H9 (cell line): ENCODE measurements at regions not wholly inside any gene's neighbourhood (a gene's known extent, or its start where the extent isn't known, plus 50 kb on each side); places are given as distances from the start of the nearest gene placed in this dataset.

Experiments
- DNase-seq: peaks from one replicate; pipeline ENCODE4 v3.0.0-alpha.2; 2017
- H2AFZ ChIP-seq: one replicate; pipeline ENCODE4 v1.6.1; 2013; ENCODE audit warnings: mild to moderate bottlenecking, low read length, control low read depth, moderate library complexity
- H2AK5ac ChIP-seq: 2 replicates; pipeline ENCODE4 v1.6.1; 2013; ENCODE audit warnings: low read length, control low read depth, mixed read lengths; ENCODE audit not compliant: insufficient read length
- H2BK120ac ChIP-seq: one replicate; pipeline ENCODE4 v1.6.1; 2013; ENCODE audit warnings: low read depth, mild to moderate bottlenecking, low read length, control low read depth, inconsistent platforms; ENCODE audit not compliant: poor library complexity, severe bottlenecking
- H2BK12ac ChIP-seq: 2 replicates; pipeline ENCODE4 v1.6.1; 2013; ENCODE audit warnings: low read length, control low read depth, mixed read lengths, low read depth; ENCODE audit not compliant: insufficient read length
- H2BK15ac ChIP-seq: 2 replicates; pipeline ENCODE4 v1.6.1; 2013; ENCODE audit warnings: low read depth, low read length, control low read depth
- H2BK20ac ChIP-seq: one replicate; pipeline ENCODE4 v1.6.1; 2013; ENCODE audit warnings: low read depth, mild to moderate bottlenecking, low read length, control low read depth, inconsistent platforms; ENCODE audit not compliant: poor library complexity, severe bottlenecking
- H2BK5ac ChIP-seq: 2 replicates; pipeline ENCODE4 v1.6.1; 2013; ENCODE audit warnings: low read length, control low read depth, mixed read lengths; ENCODE audit not compliant: insufficient read length
- H3K14ac ChIP-seq: 2 replicates; pipeline ENCODE4 v1.6.1; 2013; ENCODE audit warnings: low read length, control low read depth; ENCODE audit not compliant: insufficient read depth
- H3K18ac ChIP-seq: 2 replicates; pipeline ENCODE4 v1.6.1; 2013; ENCODE audit warnings: low read depth, mild to moderate bottlenecking, mixed read lengths, low read length, control low read depth; ENCODE audit not compliant: insufficient read length
- H3K23ac ChIP-seq: 2 replicates; pipeline ENCODE4 v1.6.1; 2013; ENCODE audit warnings: low read length, control low read depth, mixed read lengths, low read depth; ENCODE audit not compliant: insufficient read length
- H3K23me2 ChIP-seq: 2 replicates; pipeline ENCODE4 v1.6.1; 2013; ENCODE audit warnings: low read depth, mild to moderate bottlenecking, mixed read lengths, low read length, control low read depth; ENCODE audit not compliant: insufficient read length, poor library complexity, severe bottlenecking
- H3K27ac ChIP-seq: 2 replicates; pipeline ENCODE4 v1.5.1; 2013; ENCODE audit warnings: low read length, control low read depth, mixed read lengths, low read depth; ENCODE audit not compliant: insufficient read length
- H3K27me3 ChIP-seq: 2 replicates; pipeline ENCODE4 v1.6.1; 2013; ENCODE audit warnings: low read length, control low read depth, inconsistent platforms; ENCODE audit not compliant: insufficient read depth
- H3K4ac ChIP-seq: 2 replicates; pipeline ENCODE4 v1.6.1; 2013; ENCODE audit warnings: low read depth, mild to moderate bottlenecking, control low read depth, inconsistent platforms, low read length, moderate library complexity
- H3K4me1 ChIP-seq: 2 replicates; pipeline ENCODE4 v1.6.1; 2013; ENCODE audit warnings: low read length, control low read depth, inconsistent platforms; ENCODE audit not compliant: insufficient read depth
- H3K4me2 ChIP-seq: 2 replicates; pipeline ENCODE4 v1.6.1; 2013; ENCODE audit warnings: low read length, control low read depth, mixed read lengths; ENCODE audit not compliant: insufficient read length, insufficient read depth
- H3K56ac ChIP-seq: 2 replicates; pipeline ENCODE4 v1.6.1; 2013; ENCODE audit warnings: low read depth, mild to moderate bottlenecking, mixed read lengths, low read length, control low read depth; ENCODE audit not compliant: insufficient read length
- H3K79me1 ChIP-seq: 2 replicates; pipeline ENCODE4 v1.6.1; 2013; ENCODE audit warnings: low read depth, mild to moderate bottlenecking, moderate library complexity, low read length, control low read depth, inconsistent platforms; ENCODE audit not compliant: insufficient read depth, poor library complexity, severe bottlenecking
- H3K79me2 ChIP-seq: 2 replicates; pipeline ENCODE4 v1.6.1; 2013; ENCODE audit warnings: low read length, control low read depth, inconsistent platforms; ENCODE audit not compliant: insufficient read depth
- H3K9ac ChIP-seq: 2 replicates; pipeline ENCODE4 v1.6.1; 2013; ENCODE audit warnings: low read length, control low read depth, mixed read lengths; ENCODE audit not compliant: insufficient read length; ENCODE audit errors: extremely low read depth
- H3K9me3 ChIP-seq: one replicate; pipeline ENCODE4 v1.6.1; 2013; ENCODE audit warnings: low read depth, low read length, inconsistent platforms; ENCODE audit not compliant: control insufficient read depth
- H3T11ph ChIP-seq: one replicate; pipeline ENCODE4 v1.6.1; 2013; ENCODE audit warnings: mild to moderate bottlenecking, low read length, control low read depth, inconsistent platforms
- H4K20me1 ChIP-seq: one replicate; pipeline ENCODE4 v1.6.1; 2013; ENCODE audit not compliant: control insufficient read depth, insufficient read length, insufficient read depth
- H4K5ac ChIP-seq: 2 replicates; pipeline ENCODE4 v1.6.1; 2013; ENCODE audit warnings: low read depth, mild to moderate bottlenecking, mixed read lengths, low read length, control low read depth; ENCODE audit not compliant: insufficient read length
- H4K8ac ChIP-seq: replicated peaks from 2 replicates; pipeline ENCODE4 v1.6.1; 2013; ENCODE audit warnings: low read length, control low read depth, mixed read lengths, low read depth; ENCODE audit not compliant: insufficient read length
- H4K91ac ChIP-seq: 2 replicates; pipeline ENCODE4 v1.6.1; 2013; ENCODE audit warnings: low read depth, mild to moderate bottlenecking, moderate library complexity, mixed read lengths, low read length, control low read depth; ENCODE audit not compliant: insufficient read length
- H3K27ac Mint-ChIP-seq, 3 experiments: 2 replicates in 2 of 3; 3 replicates in 1 of 3; pipeline ENCODE4 v1.8.0; 2020 to 2021; ENCODE audit warnings: mixed read lengths in 3 of 3, mild to moderate bottlenecking in 1 of 3, moderate library complexity in 1 of 3
- H3K27me3 Mint-ChIP-seq: 2 replicates; pipeline ENCODE4 v1.8.0; 2021; ENCODE audit warnings: low read depth, mild to moderate bottlenecking, moderate library complexity, mixed read lengths
- H3K36me3 Mint-ChIP-seq, 3 experiments: 2 replicates in 2 of 3; 3 replicates in 1 of 3; pipeline ENCODE4 v1.8.0; 2020 to 2021; ENCODE audit warnings: low read depth in 3 of 3, mixed read lengths in 3 of 3; ENCODE audit not compliant: insufficient read depth in 1 of 3
- H3K4me1 Mint-ChIP-seq, 2 experiments: 2 replicates each; pipeline ENCODE4 v1.8.0; 2020; ENCODE audit warnings: mixed read lengths in 2 of 2
- H3K4me3 Mint-ChIP-seq, 2 experiments: 2 replicates in 1 of 2; 3 replicates in 1 of 2; pipeline ENCODE4 v1.8.0; 2020 to 2021; ENCODE audit warnings: mild to moderate bottlenecking in 2 of 2, mixed read lengths in 2 of 2, moderate library complexity in 1 of 2
- H3K9me3 Mint-ChIP-seq, 2 experiments: 2 replicates in 1 of 2; 3 replicates in 1 of 2; pipeline ENCODE4 v1.8.0; 2020; ENCODE audit warnings: mild to moderate bottlenecking in 2 of 2, mixed read lengths in 2 of 2, moderate library complexity in 1 of 2
- CTCF ChIP-seq: fragments of 200-600 bp; sonication (generic); conservative IDR thresholded peaks from 3 replicates; pipeline ENCODE4 v1.8.0; 2021; ENCODE audit warnings: antibody characterized with exemption, mild to moderate bottlenecking
- WGBS: extraction: QIAGEN DNeasy Blood & Tissue Kit; methylation state at CpG from one replicate; pipeline ENCODE4 v1.1.7; 2013; ENCODE audit warnings: missing lambda C conversion rate, low lambda C conversion rate, mixed read lengths; ENCODE audit not compliant: insufficient read length; ENCODE audit errors: extremely low coverage; 5-methylcytosine and 5-hydroxymethylcytosine counted together

DNA sequence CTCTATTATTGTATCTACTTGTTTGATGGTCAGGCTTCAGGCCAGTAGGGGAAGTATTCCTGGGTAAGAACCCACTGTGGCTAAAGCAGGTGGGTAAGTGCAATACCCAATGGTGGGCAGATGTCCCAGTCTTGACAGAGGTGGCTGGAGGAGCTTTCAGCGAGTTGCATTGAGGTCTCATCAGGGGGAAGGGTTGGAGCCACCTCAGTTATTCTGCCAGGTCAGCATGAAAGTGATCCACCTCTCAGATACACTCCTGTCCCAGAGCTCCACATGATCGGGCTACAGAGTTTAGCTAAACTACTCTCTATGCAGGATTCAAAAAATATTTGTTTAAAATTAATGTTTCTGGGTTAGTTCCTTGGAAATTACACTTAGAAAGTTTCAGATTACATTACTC is 95.8 kb upstream of the WNT7A start:
- Histone ChIP-seq H3K9ac (no peak overlapping the region), H3K79me2 (no peaks in the 10 kb centered on the region), H4K91ac (no peak overlapping the region), H3K4me2 (no peak overlapping the region), H3K4ac (no peak overlapping the region), H2BK15ac (no peak overlapping the region), H3T11ph (no peak overlapping the region), H3K4me1 (no peaks in the 10 kb centered on the region), H2AK5ac (no peak overlapping the region), H3K27me3 (no peaks in the 10 kb centered on the region), H2BK12ac (no peak overlapping the region), H3K18ac (no peak overlapping the region), H3K23ac (no peak overlapping the region), H3K23me2 (no peaks in the 10 kb centered on the region), H2BK120ac (no peak overlapping the region), H2AFZ (no peak overlapping the region), H2BK20ac (no peak overlapping the region), H3K14ac (no peak overlapping the region), H3K27ac (no peak overlapping the region), H3K56ac (no peak overlapping the region), H4K20me1 (no peaks in the 10 kb centered on the region), H3K79me1 (no peaks in the 10 kb centered on the region), H4K8ac (no peak overlapping the region), H4K5ac (no peak overlapping the region), H2BK5ac (no peak overlapping the region), H3K9me3 (no peaks in the 10 kb centered on the region)
- no peak for TF ChIP-seq CTCF
- no peak overlapping the region for H3K27ac Mint-ChIP-seq
- DNase-seq: no peak
- peaks cover 6% of the 10 kb centered on the region for H3K27me3 Mint-ChIP-seq
- H3K36me3 Mint-ChIP-seq: peaks cover 0 to 10% (median 1%) of the 10 kb centered on the region in 3 experiments; a peak in 3 of 7 replicates
- no CpG with 5 or more reads among the region's 2 CpGs for WGBS
- no peaks in the 10 kb centered on the region for H3K4me1 Mint-ChIP-seq
- peaks cover 40 to 78% of the 10 kb centered on the region in 2 experiments for H3K9me3 Mint-ChIP-seq
- H3K4me3 Mint-ChIP-seq: no peak overlapping the region
